ENCODE measurements at regions not wholly inside any gene's neighbourhood (a gene's known extent, or its start where the extent isn't known, plus 50 kb on each side); places are given as distances from the start of the nearest gene placed in this dataset.

DNA sequence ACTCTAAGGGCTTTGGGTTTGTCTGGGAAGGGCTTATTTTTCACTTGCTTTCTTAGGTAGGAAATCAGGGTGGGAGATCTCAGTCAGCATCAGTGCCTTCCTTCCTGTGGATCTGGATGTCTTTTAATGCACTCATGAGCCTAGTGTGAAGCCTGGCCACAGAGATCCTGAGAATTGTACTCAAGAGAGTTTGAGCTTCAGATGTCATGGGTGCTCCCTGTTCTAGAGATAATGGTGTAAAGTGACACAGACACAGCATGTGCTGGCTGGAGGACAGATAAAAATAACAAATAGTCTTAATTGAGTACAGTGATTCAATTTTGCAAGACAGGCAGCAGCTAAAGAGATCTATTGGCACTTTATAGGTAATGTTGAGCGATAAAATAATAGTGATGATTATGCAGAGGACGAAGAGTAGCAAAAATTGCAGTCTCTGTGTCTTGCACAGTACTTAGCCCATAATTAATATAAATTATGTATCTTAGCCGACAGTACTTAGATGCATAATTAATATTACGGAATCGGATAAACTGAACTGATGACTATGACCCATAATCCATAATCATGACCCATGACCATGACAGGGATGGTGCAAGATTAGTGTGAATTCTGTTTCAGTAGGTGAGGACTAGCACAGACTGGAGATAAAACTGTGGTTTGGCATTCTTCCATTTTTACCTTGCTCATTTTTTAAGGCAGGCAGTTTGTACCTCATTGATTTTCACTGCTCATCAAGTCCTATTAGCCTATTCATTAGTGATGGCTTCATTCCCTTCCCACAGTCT is 408.7 kb upstream of the PIK3R1 start:
- no peak for TF ChIP-seq ZNF837 (tag by site-specific recombination; IDR thresholded peaks at IDR 0.05)
- no peak for TF ChIP-seq ZXDB (tag by site-specific recombination; IDR thresholded peaks at IDR 0.05)
- no peak for TF ChIP-seq TCF7L2 (IDR thresholded peaks at IDR 0.05; ENCODE audit: borderline replicate concordance, low read depth, low read length)
- TF ChIP-seq ZNF350 (tag by site-specific recombination; IDR thresholded peaks at IDR 0.05), result no peak
- peak; percentile 58 for TF ChIP-seq FEZF1 (tag by site-specific recombination; IDR thresholded peaks at IDR 0.05)
- no peak for TF ChIP-seq ZNF366 (tag by site-specific recombination; conservative IDR thresholded peaks at IDR 0.05)
- no peak overlapping the region for H3K27ac ChIP-seq (ENCODE audit: extremely low read depth, low read depth, low read length)
- ChIA-PET POLR2A (no interaction called here), CTCF (no interaction called here)
- no peaks in the 10 kb centered on the region for H3K9me3 ChIP-seq (ENCODE audit: control insufficient read depth, insufficient read depth, low read depth, low read length)
- no peaks in the 10 kb centered on the region for H3K4me1 ChIP-seq (ENCODE audit: control insufficient read depth, insufficient read depth, low read length)
- no peak overlapping the region for H3K4me3 ChIP-seq (ENCODE audit: low read depth, low read length)
- H3K36me3 ChIP-seq (ENCODE audit: control insufficient read depth in 2 of 2, insufficient read depth in 1 of 2, low read length in 2 of 2), result no peaks in the 10 kb centered on the region

DNA sequence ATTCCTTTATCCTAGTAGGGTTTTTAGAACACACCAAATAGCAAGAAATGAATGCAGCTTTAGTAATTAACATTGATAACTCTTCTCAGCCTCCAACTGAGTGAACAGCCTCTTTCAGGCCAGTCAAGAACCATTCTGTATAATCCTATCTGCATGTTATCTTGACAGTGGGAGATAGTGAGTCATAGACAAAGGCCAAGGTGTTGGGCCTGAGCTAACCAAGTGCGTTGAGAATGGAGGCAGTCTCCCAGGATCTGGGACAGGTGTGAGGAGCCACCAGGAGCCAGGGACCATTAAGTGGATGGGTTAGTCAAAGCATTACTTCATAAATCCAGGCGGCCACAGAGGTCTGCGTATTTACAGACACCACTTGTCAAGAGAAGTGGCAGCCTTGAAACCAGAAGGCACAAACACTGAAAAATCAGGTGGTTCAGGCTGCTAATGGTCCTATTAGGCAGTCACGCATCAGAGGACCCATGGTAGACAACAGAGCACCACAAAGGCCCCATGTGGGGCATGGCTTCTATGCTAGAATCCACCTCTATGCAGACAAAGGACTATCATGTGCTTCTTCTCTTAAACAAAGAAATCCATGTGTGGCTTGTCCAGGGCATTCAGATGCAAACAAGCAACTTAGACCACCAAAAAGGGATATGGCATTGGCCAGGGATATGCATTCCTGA is 409.7 kb upstream of the PIK3R1 start:
- Histone ChIP-seq H3K4me3 (ENCODE audit: low read depth, low read length) (no peak overlapping the region), H3K36me3 (ENCODE audit: control insufficient read depth in 2 of 2, insufficient read depth in 1 of 2, low read length in 2 of 2) (no peaks in the 10 kb centered on the region), H3K9me3 (ENCODE audit: control insufficient read depth, insufficient read depth, low read depth, low read length) (no peaks in the 10 kb centered on the region), H3K4me1 (ENCODE audit: control insufficient read depth, insufficient read depth, low read length) (no peaks in the 10 kb centered on the region), H3K27ac (ENCODE audit: extremely low read depth, low read depth, low read length) (no peak overlapping the region)
- CTCF ChIA-PET, result no interaction called here
- no peak for TF ChIP-seq ZFHX2 (tag by site-specific recombination; conservative IDR thresholded peaks at IDR 0.05)
- TF ChIP-seq ZBTB48 (tag by site-specific recombination; IDR thresholded peaks at IDR 0.05), result no peak
- no peak for TF ChIP-seq ZNF274 (IDR thresholded peaks at IDR 0.05; ENCODE audit: low read length)
- no peak for TF ChIP-seq ZNF274 (tag by site-specific recombination; IDR thresholded peaks at IDR 0.05; ENCODE audit: borderline replicate concordance)
- TF ChIP-seq, protein P1, sequence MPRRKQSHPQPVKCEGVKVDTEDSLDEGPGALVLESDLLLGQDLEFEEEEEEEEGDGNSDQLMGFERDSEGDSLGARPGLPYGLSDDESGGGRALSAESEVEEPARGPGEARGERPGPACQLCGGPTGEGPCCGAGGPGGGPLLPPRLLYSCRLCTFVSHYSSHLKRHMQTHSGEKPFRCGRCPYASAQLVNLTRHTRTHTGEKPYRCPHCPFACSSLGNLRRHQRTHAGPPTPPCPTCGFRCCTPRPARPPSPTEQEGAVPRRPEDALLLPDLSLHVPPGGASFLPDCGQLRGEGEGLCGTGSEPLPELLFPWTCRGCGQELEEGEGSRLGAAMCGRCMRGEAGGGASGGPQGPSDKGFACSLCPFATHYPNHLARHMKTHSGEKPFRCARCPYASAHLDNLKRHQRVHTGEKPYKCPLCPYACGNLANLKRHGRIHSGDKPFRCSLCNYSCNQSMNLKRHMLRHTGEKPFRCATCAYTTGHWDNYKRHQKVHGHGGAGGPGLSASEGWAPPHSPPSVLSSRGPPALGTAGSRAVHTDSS (tag by site-specific recombination; IDR thresholded peaks at IDR 0.05), result no peak
- no peak for TF ChIP-seq MYNN (tag by site-specific recombination; IDR thresholded peaks at IDR 0.05; ENCODE audit: borderline replicate concordance)
- TF ChIP-seq SP7 (tag by site-specific recombination; IDR thresholded peaks at IDR 0.05), result no peak
- no peak for TF ChIP-seq KLF1 (tag by site-specific recombination; IDR thresholded peaks at IDR 0.05)
- TF ChIP-seq, protein P2, sequence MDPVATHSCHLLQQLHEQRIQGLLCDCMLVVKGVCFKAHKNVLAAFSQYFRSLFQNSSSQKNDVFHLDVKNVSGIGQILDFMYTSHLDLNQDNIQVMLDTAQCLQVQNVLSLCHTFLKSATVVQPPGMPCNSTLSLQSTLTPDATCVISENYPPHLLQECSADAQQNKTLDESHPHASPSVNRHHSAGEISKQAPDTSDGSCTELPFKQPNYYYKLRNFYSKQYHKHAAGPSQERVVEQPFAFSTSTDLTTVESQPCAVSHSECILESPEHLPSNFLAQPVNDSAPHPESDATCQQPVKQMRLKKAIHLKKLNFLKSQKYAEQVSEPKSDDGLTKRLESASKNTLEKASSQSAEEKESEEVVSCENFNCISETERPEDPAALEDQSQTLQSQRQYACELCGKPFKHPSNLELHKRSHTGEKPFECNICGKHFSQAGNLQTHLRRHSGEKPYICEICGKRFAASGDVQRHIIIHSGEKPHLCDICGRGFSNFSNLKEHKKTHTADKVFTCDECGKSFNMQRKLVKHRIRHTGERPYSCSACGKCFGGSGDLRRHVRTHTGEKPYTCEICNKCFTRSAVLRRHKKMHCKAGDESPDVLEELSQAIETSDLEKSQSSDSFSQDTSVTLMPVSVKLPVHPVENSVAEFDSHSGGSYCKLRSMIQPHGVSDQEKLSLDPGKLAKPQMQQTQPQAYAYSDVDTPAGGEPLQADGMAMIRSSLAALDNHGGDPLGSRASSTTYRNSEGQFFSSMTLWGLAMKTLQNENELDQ (tag by site-specific recombination; IDR thresholded peaks at IDR 0.05; ENCODE audit: low read depth), result no peak
- TF ChIP-seq ZNF626 (tag by site-specific recombination; IDR thresholded peaks at IDR 0.05), result no peak
- TF ChIP-seq, protein P3, sequence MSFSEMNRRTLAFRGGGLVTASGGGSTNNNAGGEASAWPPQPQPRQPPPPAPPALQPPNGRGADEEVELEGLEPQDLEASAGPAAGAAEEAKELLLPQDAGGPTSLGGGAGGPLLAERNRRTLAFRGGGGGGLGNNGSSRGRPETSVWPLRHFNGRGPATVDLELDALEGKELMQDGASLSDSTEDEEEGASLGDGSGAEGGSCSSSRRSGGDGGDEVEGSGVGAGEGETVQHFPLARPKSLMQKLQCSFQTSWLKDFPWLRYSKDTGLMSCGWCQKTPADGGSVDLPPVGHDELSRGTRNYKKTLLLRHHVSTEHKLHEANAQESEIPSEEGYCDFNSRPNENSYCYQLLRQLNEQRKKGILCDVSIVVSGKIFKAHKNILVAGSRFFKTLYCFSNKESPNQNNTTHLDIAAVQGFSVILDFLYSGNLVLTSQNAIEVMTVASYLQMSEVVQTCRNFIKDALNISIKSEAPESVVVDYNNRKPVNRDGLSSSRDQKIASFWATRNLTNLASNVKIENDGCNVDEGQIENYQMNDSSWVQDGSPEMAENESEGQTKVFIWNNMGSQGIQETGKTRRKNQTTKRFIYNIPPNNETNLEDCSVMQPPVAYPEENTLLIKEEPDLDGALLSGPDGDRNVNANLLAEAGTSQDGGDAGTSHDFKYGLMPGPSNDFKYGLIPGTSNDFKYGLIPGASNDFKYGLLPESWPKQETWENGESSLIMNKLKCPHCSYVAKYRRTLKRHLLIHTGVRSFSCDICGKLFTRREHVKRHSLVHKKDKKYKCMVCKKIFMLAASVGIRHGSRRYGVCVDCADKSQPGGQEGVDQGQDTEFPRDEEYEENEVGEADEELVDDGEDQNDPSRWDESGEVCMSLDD (tag by site-specific recombination; IDR thresholded peaks at IDR 0.05), result no peak
- TF ChIP-seq ZNF530 (tag by site-specific recombination; IDR thresholded peaks at IDR 0.05; ENCODE audit: low read depth), result no peak
- no peak for TF ChIP-seq TRIM28 (IDR thresholded peaks at IDR 0.05; ENCODE audit: borderline replicate concordance, low read length)
- TF ChIP-seq, protein P4, sequence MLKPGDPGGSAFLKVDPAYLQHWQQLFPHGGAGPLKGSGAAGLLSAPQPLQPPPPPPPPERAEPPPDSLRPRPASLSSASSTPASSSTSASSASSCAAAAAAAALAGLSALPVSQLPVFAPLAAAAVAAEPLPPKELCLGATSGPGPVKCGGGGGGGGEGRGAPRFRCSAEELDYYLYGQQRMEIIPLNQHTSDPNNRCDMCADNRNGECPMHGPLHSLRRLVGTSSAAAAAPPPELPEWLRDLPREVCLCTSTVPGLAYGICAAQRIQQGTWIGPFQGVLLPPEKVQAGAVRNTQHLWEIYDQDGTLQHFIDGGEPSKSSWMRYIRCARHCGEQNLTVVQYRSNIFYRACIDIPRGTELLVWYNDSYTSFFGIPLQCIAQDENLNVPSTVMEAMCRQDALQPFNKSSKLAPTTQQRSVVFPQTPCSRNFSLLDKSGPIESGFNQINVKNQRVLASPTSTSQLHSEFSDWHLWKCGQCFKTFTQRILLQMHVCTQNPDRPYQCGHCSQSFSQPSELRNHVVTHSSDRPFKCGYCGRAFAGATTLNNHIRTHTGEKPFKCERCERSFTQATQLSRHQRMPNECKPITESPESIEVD (tag by site-specific recombination; IDR thresholded peaks at IDR 0.05), result no peak
- no peak for TF ChIP-seq ZNF521 (tag by site-specific recombination; IDR thresholded peaks at IDR 0.05)
- no peak for TF ChIP-seq ZNF23 (tag by site-specific recombination; IDR thresholded peaks at IDR 0.05; ENCODE audit: borderline replicate concordance)
- TF ChIP-seq ZNF391 (tag by site-specific recombination; IDR thresholded peaks at IDR 0.05; ENCODE audit: borderline replicate concordance, low read depth), result no peak
- TF ChIP-seq ZNF558 (tag by site-specific recombination; IDR thresholded peaks at IDR 0.05), result no peak
- TF ChIP-seq ZNF221 (tag by site-specific recombination; IDR thresholded peaks at IDR 0.05; ENCODE audit: borderline replicate concordance), result no peak
- no peak for TF ChIP-seq GLIS1 (tag by site-specific recombination; IDR thresholded peaks at IDR 0.05)
- POLR2A ChIA-PET, result no interaction called here

Data from HEK293 (cell line).